ENCODE measurements at regions not wholly inside any gene's neighbourhood (a gene's known extent, or its start where the extent isn't known, plus 50 kb on each side); places are given as distances from the start of the nearest gene placed in this dataset.

GRCh38 chr2:120552800-120553481, 182.7 kb upstream of the GLI2 start:
- no peak for DNase-seq (ENCODE audit: insufficient read length)
- TF ChIP-seq POLR2A (IDR thresholded peaks at IDR 0.05; ENCODE audit: low read depth, low read length), result no peak
- no peak for TF ChIP-seq POLR2AphosphoS5 (IDR thresholded peaks at IDR 0.05; ENCODE audit: low read depth, low read length)
- TF ChIP-seq TAF1 (IDR thresholded peaks at IDR 0.05; ENCODE audit: borderline replicate concordance, low read depth, low read length), result no peak
- FAIRE-seq, result no peak

DNA sequence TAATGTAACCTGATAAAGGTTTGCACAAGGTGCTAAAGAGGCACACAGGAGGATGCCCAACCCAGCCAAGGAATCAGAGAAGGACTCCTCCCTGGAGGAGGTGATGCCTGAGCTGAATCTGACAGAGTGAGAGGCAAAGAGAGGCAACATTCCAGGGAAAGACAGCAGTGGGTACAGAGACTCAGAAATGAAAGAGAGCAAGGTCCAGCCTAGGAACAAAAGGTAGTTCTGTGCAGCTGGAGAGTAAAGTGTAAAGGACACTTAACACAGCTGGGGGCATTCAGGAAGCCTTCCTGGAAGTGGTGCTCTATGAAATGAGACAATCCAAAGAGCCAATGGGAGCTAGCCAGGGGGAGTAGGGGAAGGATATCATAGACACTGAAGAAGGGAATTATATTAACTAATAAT, 181.0 kb upstream of the GLI2 start:
- FAIRE-seq, result no peak
- TF ChIP-seq TAF1 (IDR thresholded peaks at IDR 0.05; ENCODE audit: borderline replicate concordance, low read depth, low read length) (no peak), POLR2AphosphoS5 (IDR thresholded peaks at IDR 0.05; ENCODE audit: low read depth, low read length) (no peak), POLR2A (IDR thresholded peaks at IDR 0.05; ENCODE audit: low read depth, low read length) (no peak)

DNA sequence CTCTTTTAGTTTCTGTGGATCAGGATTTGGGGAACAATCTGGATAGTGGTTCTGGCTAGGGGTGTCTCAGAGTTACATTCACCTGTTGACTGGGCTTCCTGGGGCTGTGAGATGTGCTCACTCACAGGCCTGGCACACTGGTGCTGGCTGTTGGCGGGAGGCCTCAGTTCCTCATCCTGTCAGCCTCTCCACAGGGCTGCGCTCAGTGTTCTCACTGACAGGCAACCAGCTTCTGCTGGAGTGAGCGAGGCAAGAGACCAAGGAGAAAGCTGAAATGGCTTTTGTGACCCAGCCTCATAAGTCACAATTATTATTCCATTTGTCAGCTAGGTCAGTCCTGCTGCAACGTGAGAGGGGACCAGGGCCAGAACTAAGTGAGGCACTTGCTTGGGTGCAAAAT, 180.6 kb upstream of the GLI2 start:
- TF ChIP-seq TAF1 (IDR thresholded peaks at IDR 0.05; ENCODE audit: borderline replicate concordance, low read depth, low read length) (no peak), POLR2AphosphoS5 (IDR thresholded peaks at IDR 0.05; ENCODE audit: low read depth, low read length) (no peak), POLR2A (IDR thresholded peaks at IDR 0.05; ENCODE audit: low read depth, low read length) (no peak)
- DNase-seq (ENCODE audit: insufficient read length), result no peak
- no peak for FAIRE-seq

More for the DNA sequence above, 181.0 kb upstream of the GLI2 start:
- no peak for DNase-seq (ENCODE audit: insufficient read length)

GRCh38 chr2:120556911-120557310, 178.8 kb upstream of the GLI2 start:
- DNase-seq (ENCODE audit: insufficient read length), result no peak

GRCh38 chr2:120558847-120559246, 176.8 kb upstream of the GLI2 start:
- DNase-seq (ENCODE audit: insufficient read length), result no peak
- FAIRE-seq, result no peak
- no peak for TF ChIP-seq TAF1 (IDR thresholded peaks at IDR 0.05; ENCODE audit: borderline replicate concordance, low read depth, low read length)
- TF ChIP-seq POLR2A (IDR thresholded peaks at IDR 0.05; ENCODE audit: low read depth, low read length), result no peak
- TF ChIP-seq POLR2AphosphoS5 (IDR thresholded peaks at IDR 0.05; ENCODE audit: low read depth, low read length), result no peak

More at GRCh38 chr2:120556911-120557310, 178.8 kb upstream of the GLI2 start:
- no peak for FAIRE-seq
- TF ChIP-seq POLR2A (IDR thresholded peaks at IDR 0.05; ENCODE audit: low read depth, low read length) (no peak), POLR2AphosphoS5 (IDR thresholded peaks at IDR 0.05; ENCODE audit: low read depth, low read length) (no peak), TAF1 (IDR thresholded peaks at IDR 0.05; ENCODE audit: borderline replicate concordance, low read depth, low read length) (no peak)

GRCh38 chr2:120559401-120559800, 176.3 kb upstream of the GLI2 start:
- TF ChIP-seq TAF1 (IDR thresholded peaks at IDR 0.05; ENCODE audit: borderline replicate concordance, low read depth, low read length) (no peak), POLR2AphosphoS5 (IDR thresholded peaks at IDR 0.05; ENCODE audit: low read depth, low read length) (no peak), POLR2A (IDR thresholded peaks at IDR 0.05; ENCODE audit: low read depth, low read length) (no peak)
- FAIRE-seq (no peak), DNase-seq (ENCODE audit: insufficient read length) (no peak)

GRCh38 chr2:120560330-120560729, 175.3 kb upstream of the GLI2 start:
- no peak for TF ChIP-seq POLR2A (IDR thresholded peaks at IDR 0.05; ENCODE audit: low read depth, low read length)
- no peak for TF ChIP-seq TAF1 (IDR thresholded peaks at IDR 0.05; ENCODE audit: borderline replicate concordance, low read depth, low read length)
- no peak for TF ChIP-seq POLR2AphosphoS5 (IDR thresholded peaks at IDR 0.05; ENCODE audit: low read depth, low read length)
- DNase-seq (ENCODE audit: insufficient read length) (no peak), FAIRE-seq (no peak)

DNA sequence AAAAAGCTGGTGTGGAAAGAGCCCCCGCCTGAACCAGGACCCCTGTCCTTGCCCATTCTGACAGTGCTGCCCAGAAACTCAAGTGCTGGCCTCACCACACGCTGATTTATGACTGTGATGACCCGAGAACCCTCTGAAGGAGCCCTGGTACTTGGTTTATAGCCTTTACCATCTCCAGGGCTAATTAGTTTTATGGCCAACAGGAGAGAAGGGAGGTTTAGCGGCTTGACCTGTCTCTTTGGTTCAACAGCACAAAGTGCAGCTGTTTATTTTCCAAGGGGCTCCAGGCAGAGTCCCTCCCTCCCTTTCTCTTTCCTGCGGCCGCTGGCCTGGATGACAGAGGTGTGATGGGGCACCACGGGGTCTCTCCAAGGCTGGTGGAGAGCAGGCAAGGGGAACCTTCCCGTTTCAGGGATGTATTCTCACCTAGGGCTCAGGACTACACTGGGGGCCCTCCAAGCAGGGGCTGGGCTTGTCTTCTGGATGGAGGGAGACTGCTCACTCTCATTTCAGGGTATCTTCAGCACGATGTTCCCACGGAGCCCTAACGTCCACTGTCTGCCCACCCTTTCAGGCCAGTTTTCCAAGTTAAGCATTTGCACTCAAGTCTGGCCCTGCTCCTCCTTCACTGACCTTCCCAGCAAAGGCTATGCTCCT, 174.2 kb upstream of the GLI2 start:
- no peak for TF ChIP-seq POLR2AphosphoS5 (IDR thresholded peaks at IDR 0.05; ENCODE audit: low read depth, low read length)
- no peak for FAIRE-seq
- DNase-seq (ENCODE audit: insufficient read length), result no peak

DNA sequence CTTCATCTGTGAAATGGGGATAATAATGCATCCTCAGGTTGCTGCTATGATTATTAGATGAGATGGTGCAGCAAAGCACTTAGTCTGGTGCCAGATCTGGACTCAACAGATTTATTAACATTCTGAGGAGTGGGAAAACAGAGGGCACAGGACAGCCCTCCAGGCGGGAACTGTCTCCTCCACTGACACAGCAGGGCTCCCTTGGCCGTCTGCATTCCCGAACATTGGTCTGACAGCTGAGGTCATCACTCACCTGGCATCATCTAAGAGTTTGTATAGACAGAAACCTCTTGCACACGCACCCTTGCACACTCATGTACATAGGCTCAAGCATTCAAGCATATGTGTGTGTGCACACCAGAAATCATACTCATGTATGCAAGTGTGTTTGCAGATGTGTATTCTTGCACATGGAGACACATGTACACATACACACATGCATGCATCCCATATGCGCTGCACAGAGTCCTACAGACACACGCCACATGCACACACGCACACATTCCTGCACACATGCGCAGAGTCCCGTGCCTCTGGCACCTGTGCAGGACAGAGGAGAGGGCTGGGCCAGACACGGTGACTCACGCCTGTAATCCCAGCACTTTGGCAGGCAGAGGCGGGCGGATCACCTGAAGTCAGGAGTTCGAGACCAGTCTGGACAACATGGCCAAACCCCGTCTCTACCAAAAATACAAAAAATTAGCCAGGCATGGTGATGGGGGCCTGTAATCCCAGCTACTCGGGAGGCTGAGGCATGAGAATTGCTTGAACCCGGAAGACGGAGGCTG, 173.3 kb upstream of the GLI2 start:
- DNase-seq (ENCODE audit: insufficient read length) (no peak), FAIRE-seq (no peak)
- TF ChIP-seq TAF1 (IDR thresholded peaks at IDR 0.05; ENCODE audit: borderline replicate concordance, low read depth, low read length), result no peak
- TF ChIP-seq POLR2A (IDR thresholded peaks at IDR 0.05; ENCODE audit: low read depth, low read length), result no peak
- no peak for TF ChIP-seq POLR2AphosphoS5 (IDR thresholded peaks at IDR 0.05; ENCODE audit: low read depth, low read length)

- FAIRE-seq, result no peak
- TF ChIP-seq POLR2A (IDR thresholded peaks at IDR 0.05; ENCODE audit: low read depth, low read length) (no peak), POLR2AphosphoS5 (IDR thresholded peaks at IDR 0.05; ENCODE audit: low read depth, low read length) (no peak), TAF1 (IDR thresholded peaks at IDR 0.05; ENCODE audit: borderline replicate concordance, low read depth, low read length) (no peak)
- DNase-seq (ENCODE audit: insufficient read length), result no peak
Measured at GRCh38 chr2:120563616-120564015, 172.1 kb upstream of the GLI2 start.

DNA sequence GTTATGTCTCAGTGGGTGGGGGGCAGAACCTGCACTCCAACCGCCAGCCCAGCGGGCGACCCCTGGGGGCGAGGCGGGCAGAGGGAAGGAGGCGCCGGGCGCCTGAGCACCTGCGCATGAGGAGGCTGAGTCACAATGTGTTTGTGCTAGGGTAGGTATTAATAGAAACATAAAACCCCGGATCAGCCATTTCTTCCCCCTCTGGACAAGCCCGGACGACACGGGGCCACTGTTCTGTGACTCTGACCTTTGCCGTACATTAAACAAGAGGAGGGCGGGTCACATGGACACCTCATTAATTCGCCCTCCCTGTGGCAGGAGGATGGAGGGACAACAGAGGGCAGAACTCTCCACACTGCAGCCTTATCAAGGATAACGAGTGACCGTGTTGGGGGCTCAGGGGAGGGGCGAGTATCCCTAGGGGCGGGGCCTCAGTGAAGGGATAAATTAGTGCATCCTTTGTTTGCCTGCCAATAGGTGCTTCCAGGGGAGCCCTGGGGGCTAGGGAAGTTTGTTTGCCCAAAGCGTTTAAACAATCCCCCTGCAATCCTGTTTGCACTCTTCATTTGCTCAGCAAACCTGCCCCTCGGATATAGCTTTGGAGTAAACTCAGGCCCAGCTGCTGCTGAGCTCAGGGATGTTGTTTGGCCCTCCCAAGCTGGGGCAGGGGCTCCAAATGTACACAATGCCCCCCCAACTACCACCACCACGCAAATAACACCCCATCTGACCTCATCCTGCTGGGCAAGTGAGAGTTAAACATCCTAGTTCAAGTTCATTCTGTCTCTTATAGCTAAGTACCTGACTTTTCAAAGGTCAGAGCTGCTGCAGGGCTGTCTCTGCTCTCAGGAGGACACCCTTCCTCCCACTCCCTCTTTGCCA, 171.2 kb upstream of the GLI2 start:
- TF ChIP-seq POLR2AphosphoS5 (IDR thresholded peaks at IDR 0.05; ENCODE audit: low read depth, low read length) (no peak), POLR2A (IDR thresholded peaks at IDR 0.05; ENCODE audit: low read depth, low read length) (no peak), TAF1 (IDR thresholded peaks at IDR 0.05; ENCODE audit: borderline replicate concordance, low read depth, low read length) (no peak)
- no peak for DNase-seq (ENCODE audit: insufficient read length)
- FAIRE-seq, result no peak
